Ishikawa (cell line): ENCODE measurements at regions not wholly inside any gene's neighbourhood (a gene's known extent, or its start where the extent isn't known, plus 50 kb on each side); places are given as distances from the start of the nearest gene placed in this dataset.

Experiments
- CEBPB ChIP-seq: IDR thresholded peaks from 2 replicates; pipeline ENCODE4 v1.6.1; 2012
- CREB1 ChIP-seq: IDR thresholded peaks from 2 replicates; pipeline ENCODE4 v1.6.1; 2012; ENCODE audit warnings: low read depth
- EGR1 ChIP-seq: IDR thresholded peaks from 2 replicates; pipeline ENCODE4 v1.6.1; 2012
- EP300 ChIP-seq: IDR thresholded peaks from 2 replicates; pipeline ENCODE4 v1.6.1; 2012; ENCODE audit warnings: borderline replicate concordance
- FOXM1 ChIP-seq: IDR thresholded peaks from 2 replicates; pipeline ENCODE4 v1.6.1; 2012; ENCODE audit warnings: low read depth, borderline replicate concordance
- NFIC ChIP-seq: IDR thresholded peaks from 2 replicates; pipeline ENCODE4 v1.6.1; 2012
- RAD21 ChIP-seq: IDR thresholded peaks from 2 replicates; pipeline ENCODE4 v1.6.1; 2012; ENCODE audit warnings: low read depth
- TAF1 ChIP-seq: IDR thresholded peaks from 2 replicates; pipeline ENCODE4 v1.6.1; 2012; ENCODE audit warnings: low read depth, mild to moderate bottlenecking
- TCF12 ChIP-seq: IDR thresholded peaks from 2 replicates; pipeline ENCODE4 v1.6.1; 2012; ENCODE audit warnings: low read depth
- TEAD4 ChIP-seq: IDR thresholded peaks from 2 replicates; pipeline ENCODE4 v1.6.1; 2012
- YY1 ChIP-seq: IDR thresholded peaks from 2 replicates; pipeline ENCODE4 v1.6.1; 2012; ENCODE audit warnings: low read depth
- ZBTB7A ChIP-seq: IDR thresholded peaks from 2 replicates; pipeline ENCODE4 v1.6.1; 2012; ENCODE audit warnings: low read depth
- TF ChIP-seq, protein P1 (sequence below): IDR thresholded peaks from 2 replicates; pipeline ENCODE4 v1.6.1; 2012
- TF ChIP-seq, protein P2 (sequence below): IDR thresholded peaks from 2 replicates; pipeline ENCODE4 v1.6.1; 2012
- TF ChIP-seq, protein P3 (sequence below): IDR thresholded peaks from 2 replicates; pipeline ENCODE4 v1.6.1; 2012; ENCODE audit warnings: low read depth, mild to moderate bottlenecking

DNA sequence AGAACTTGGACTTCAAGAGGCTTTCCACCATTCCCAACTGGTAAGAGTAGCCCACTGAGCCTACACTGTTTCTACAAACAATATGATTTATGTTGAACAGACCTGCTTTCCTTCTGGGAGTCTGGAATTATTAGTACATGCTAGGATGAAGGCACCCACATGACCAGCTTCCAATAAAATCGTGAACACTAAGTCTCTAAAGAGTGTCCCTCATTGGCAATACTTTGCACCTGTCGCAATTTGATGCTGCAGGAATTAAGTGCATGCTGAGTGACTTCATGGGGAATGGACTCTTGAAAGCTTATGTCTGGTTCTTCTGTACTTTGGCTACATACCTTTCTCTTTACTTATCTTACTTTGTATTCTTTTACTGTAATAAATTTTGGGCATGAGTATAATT, 305.2 kb upstream of the GHITM start:
- TF ChIP-seq TCF12 (no peak), RAD21 (no peak)

DNA sequence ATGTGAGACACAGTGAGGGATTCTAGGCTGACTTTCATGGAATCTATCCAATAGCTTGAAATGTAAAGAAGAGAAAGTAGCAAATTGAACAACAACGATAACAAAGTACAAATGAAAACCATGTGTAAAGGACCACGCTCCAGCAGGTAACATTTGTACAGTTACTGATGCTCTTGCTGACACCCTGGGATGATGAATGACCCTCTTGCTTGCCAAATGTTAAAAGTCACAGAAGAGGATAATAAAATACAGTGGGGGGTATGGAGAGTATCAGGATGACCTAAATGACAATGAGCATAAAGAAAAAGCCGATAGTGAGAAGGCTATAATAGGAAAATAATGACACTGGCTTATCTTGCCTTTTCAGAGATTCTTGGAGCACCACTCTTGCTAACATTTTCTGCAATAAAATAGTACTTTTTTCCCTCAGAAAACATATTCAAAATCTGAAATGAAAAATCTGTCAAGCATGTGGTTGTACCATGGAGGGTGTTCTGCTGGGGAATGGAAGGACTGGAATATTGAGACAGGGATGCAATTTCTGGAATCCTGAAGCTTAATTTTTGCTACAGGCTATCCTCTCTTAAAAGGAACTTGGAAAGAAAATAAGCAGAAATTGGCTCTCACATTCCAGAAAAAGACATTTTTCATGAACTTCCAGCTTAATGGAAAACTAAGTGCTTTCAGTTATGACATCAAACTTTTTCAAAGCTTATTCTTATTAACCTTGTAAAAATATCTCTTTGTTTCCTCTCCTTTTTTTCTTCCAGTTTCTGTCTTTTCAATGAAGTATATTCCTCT, 303.2 kb upstream of the GHITM start:
- TF ChIP-seq TEAD4, result no peak
- TF ChIP-seq NFIC, result no peak
- no peak for TF ChIP-seq YY1
- TF ChIP-seq, protein P1, sequence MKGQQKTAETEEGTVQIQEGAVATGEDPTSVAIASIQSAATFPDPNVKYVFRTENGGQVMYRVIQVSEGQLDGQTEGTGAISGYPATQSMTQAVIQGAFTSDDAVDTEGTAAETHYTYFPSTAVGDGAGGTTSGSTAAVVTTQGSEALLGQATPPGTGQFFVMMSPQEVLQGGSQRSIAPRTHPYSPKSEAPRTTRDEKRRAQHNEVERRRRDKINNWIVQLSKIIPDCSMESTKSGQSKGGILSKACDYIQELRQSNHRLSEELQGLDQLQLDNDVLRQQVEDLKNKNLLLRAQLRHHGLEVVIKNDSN, result no peak
- no peak for TF ChIP-seq TAF1
- TF ChIP-seq ZBTB7A, result no peak
- TF ChIP-seq, protein P2, sequence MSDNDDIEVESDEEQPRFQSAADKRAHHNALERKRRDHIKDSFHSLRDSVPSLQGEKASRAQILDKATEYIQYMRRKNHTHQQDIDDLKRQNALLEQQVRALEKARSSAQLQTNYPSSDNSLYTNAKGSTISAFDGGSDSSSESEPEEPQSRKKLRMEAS, result no peak
- no peak for TF ChIP-seq EP300
- TF ChIP-seq CREB1, result no peak
- no peak for TF ChIP-seq TCF12
- TF ChIP-seq EGR1, result no peak
- TF ChIP-seq CEBPB, result no peak
- TF ChIP-seq RAD21, result no peak
- TF ChIP-seq, protein P3, sequence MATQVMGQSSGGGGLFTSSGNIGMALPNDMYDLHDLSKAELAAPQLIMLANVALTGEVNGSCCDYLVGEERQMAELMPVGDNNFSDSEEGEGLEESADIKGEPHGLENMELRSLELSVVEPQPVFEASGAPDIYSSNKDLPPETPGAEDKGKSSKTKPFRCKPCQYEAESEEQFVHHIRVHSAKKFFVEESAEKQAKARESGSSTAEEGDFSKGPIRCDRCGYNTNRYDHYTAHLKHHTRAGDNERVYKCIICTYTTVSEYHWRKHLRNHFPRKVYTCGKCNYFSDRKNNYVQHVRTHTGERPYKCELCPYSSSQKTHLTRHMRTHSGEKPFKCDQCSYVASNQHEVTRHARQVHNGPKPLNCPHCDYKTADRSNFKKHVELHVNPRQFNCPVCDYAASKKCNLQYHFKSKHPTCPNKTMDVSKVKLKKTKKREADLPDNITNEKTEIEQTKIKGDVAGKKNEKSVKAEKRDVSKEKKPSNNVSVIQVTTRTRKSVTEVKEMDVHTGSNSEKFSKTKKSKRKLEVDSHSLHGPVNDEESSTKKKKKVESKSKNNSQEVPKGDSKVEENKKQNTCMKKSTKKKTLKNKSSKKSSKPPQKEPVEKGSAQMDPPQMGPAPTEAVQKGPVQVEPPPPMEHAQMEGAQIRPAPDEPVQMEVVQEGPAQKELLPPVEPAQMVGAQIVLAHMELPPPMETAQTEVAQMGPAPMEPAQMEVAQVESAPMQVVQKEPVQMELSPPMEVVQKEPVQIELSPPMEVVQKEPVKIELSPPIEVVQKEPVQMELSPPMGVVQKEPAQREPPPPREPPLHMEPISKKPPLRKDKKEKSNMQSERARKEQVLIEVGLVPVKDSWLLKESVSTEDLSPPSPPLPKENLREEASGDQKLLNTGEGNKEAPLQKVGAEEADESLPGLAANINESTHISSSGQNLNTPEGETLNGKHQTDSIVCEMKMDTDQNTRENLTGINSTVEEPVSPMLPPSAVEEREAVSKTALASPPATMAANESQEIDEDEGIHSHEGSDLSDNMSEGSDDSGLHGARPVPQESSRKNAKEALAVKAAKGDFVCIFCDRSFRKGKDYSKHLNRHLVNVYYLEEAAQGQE, result no peak
- TF ChIP-seq FOXM1, result no peak

DNA sequence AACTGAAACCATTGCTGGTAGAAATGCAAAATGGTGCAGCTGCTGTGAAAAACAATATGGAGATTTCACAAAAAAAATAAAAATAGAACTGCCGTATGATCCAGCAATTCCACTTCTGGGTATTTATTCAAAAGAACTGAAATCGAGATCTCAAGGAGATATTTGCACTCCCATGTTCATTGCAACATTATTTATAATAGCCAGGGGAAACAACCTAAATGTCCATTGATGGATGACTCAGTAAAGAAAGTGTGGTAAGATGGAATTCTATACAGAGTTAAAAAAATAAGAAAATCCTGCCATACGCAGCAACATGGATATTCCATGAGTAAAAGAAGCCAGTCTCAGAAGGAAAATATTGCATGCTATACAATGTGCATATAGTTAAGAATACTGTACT, 290.6 kb upstream of the GHITM start:
- TF ChIP-seq CEBPB, result no peak
- no peak for TF ChIP-seq ZBTB7A
- TF ChIP-seq, protein P1, result no peak
- no peak for TF ChIP-seq TEAD4
- TF ChIP-seq FOXM1, result no peak
- TF ChIP-seq, protein P2, result no peak
- TF ChIP-seq, protein P3, result no peak
- TF ChIP-seq CREB1, result no peak
- TF ChIP-seq EGR1, result no peak
- no peak for TF ChIP-seq EP300
- TF ChIP-seq TCF12, result no peak
- no peak for TF ChIP-seq TAF1
- no peak for TF ChIP-seq RAD21
- TF ChIP-seq YY1, result no peak
- TF ChIP-seq NFIC, result no peak

DNA sequence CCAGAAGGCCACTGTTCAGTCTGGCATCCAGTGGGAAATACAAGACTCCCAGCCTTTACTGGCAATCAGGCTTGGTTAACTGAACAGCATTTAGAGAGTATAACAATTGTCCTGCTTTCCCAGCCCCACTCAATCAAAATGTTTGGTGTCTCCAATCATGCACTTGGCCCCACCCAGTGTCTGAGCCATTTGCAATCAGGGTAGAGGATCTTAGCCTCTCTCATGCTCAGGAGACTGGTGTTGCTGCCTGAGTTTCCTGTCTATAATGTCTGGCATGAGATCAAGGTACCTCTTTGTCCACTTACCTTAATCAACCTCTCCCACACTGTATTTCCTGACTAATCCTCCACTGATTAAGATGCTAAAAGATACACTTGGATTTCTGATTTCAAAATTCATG, 290.2 kb upstream of the GHITM start:
- TF ChIP-seq ZBTB7A (no peak), EGR1 (no peak), EP300 (no peak), CREB1 (no peak)

DNA sequence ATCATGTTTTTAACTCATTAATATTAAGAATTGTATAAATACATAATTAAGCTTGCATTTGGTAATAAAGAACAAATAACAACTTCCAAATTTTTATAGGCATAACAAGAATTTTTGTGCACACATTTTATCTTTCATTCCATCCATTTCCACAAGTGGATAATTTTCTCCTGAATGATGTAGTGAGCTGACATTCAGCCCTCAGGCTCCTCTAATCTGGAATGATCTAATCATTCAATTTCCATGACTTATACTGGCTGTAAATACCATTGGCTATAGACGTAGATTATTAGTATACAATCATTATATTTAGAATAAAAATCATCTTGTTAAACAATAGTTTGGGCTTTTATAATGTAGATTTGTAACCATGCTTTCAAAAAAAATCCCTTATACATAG, 287.2 kb upstream of the GHITM start:
- no peak for TF ChIP-seq NFIC
- TF ChIP-seq, protein P3, result no peak
- no peak for TF ChIP-seq CREB1
- no peak for TF ChIP-seq EP300
- TF ChIP-seq, protein P2, result no peak
- TF ChIP-seq FOXM1, result no peak
- no peak for TF ChIP-seq CEBPB
- no peak for TF ChIP-seq EGR1
- TF ChIP-seq TEAD4, result no peak
- TF ChIP-seq, protein P1, result no peak
- TF ChIP-seq YY1, result no peak
- no peak for TF ChIP-seq RAD21
- TF ChIP-seq TAF1, result no peak
- TF ChIP-seq TCF12, result no peak
- no peak for TF ChIP-seq ZBTB7A
